Pancreas (tissue), 10 donors: ENCODE measurements at regions not wholly inside any gene's neighbourhood (a gene's known extent, or its start where the extent isn't known, plus 50 kb on each side); places are given as distances from the start of the nearest gene placed in this dataset.

ENCODE experiments used
- ATAC-seq, 4 donors: fragments of 200-7000 bp; cut with Tn5 transposase; one replicate each; pipeline versions ENCODE4 v1.8.0 to v1.9.1; 2020; ENCODE audit warnings: mild to moderate bottlenecking in 4 of 4, moderate library complexity in 4 of 4
- DNase-seq, 6 donors: peaks; one replicate each; pipeline ENCODE4 v3.0.0-alpha.2; 2020
- FAIRE-seq: peaks from 2 replicates; lab custom pipeline; 2012; peaks lifted over from hg19 to GRCh38; lab: Jason Lieb, UNC
- H3K27ac ChIP-seq, 4 donors: fragments of 200-600 bp; sonication (generic); 1 replicate in 3 of 4; 2 replicates in 1 of 4; pipeline versions ENCODE4 v1.5.0 to v1.8.0; 2020
- H3K27me3 ChIP-seq, 4 donors: fragments of 200-600 bp; one replicate each; pipeline ENCODE4 v1.8.0; 2021
- H3K36me3 ChIP-seq, 3 donors: fragments of 200-600 bp; sonication (generic) in 1 of 3; one replicate each; pipeline versions ENCODE4 v1.5.0 to v1.8.0; 2020 to 2021
- H3K4me1 ChIP-seq, 3 donors: fragments of 200-600 bp; one replicate each; pipeline ENCODE4 v1.8.0; 2021
- H3K4me3 ChIP-seq, 4 donors: fragments of 200-600 bp; sonication (generic) in 2 of 4; one replicate each; pipeline versions ENCODE4 v1.5.0 to v1.8.0; 2020 to 2021
- H3K9me3 ChIP-seq, 4 donors: fragments of 200-600 bp; one replicate each; pipeline ENCODE4 v1.8.0; 2021
- CTCF ChIP-seq, 4 donors: fragments of 200-600 bp; sonication (generic) in 3 of 4; IDR thresholded peaks; one replicate each; pipeline versions ENCODE4 v1.5.0 to v1.8.0; 2021; ENCODE audit warnings: antibody characterized with exemption in 4 of 4
- WGBS, 2 donors: extraction: QIAGEN DNeasy Blood & Tissue Kit; methylation state at CpG; one replicate each; pipeline ENCODE4 v1.1.7; 2013; 5-methylcytosine and 5-hydroxymethylcytosine counted together
- intact Hi-C, 3 donors: fragments of 100-400 bp; cut with DNase I; formaldehyde crosslinking; loops; one replicate each; pipeline versions ENCODE4 v1.11.1 to v1.14.2; 2022
- donor health status: healthy with polysubstance abuse.
- donor health status: DM: no; HTN: no; CAD: no; lungs with moderate emphysema.
- donor health status: DM: no; HTN: no; CAD: no.
- donor health status: control.
- donor health status: control.
- donor health status: Bipolar disorder and iron deficiency.
- donor health status: DM: yes; HTN: yes; CAD: no.
- donor health status: DM: no; HTN: no; CAD: no.
- donor health status: DM: no; HTN: no; CAD: no.
- donor health status: DM: yes; HTN: yes; CAD: no.

- FAIRE-seq (no peak), ATAC-seq (peak; percentile 26 to 57 (median 46)), DNase-seq (peak in 4 of 6 donors; percentile 33 to 57 (median 44))
- peak overlapping the region; percentile 9 to 53 (median 36) for H3K27ac ChIP-seq
- WGBS, 2 donors = 43 to 46% methylated on average over 16 of the region's 16 CpGs
- H3K4me3 ChIP-seq = no peak overlapping the region
- H3K9me3 ChIP-seq = no peaks in the 10 kb centered on the region
- H3K36me3 ChIP-seq = no peaks in the 10 kb centered on the region
- no peaks in the 10 kb centered on the region for H3K4me1 ChIP-seq
- TF ChIP-seq CTCF (IDR thresholded peaks at IDR 0.05) = no peak
- intact Hi-C loops = no loop called here
- no peaks in the 10 kb centered on the region for H3K27me3 ChIP-seq
Measured at GRCh38 chr11:116692318-116693101, 80.3 kb downstream of the BUD13 start.

GRCh38 chr11:116691771-116692177 is 81.0 kb downstream of the BUD13 start:
- H3K27me3 ChIP-seq = no peaks in the 10 kb centered on the region
- ATAC-seq (peak in 3 of 4 donors; percentile 64 to 74 (median 69)), FAIRE-seq (no peak), DNase-seq (peak in 4 of 6 donors; percentile 27 to 71 (median 50))
- no peaks in the 10 kb centered on the region for H3K36me3 ChIP-seq
- peak overlapping the region in 1 of 4 donors; percentile 36 for H3K27ac ChIP-seq
- no peaks in the 10 kb centered on the region for H3K4me1 ChIP-seq
- 18 to 21% methylated on average over 10 of the region's 10 CpGs for WGBS, 2 donors
- intact Hi-C loops = no loop called here
- no peaks in the 10 kb centered on the region for H3K9me3 ChIP-seq
- peak; percentile 46 to 72 (median 66) for TF ChIP-seq CTCF (IDR thresholded peaks at IDR 0.05)
- H3K4me3 ChIP-seq = no peak overlapping the region

GRCh38 chr11:116690611-116691010 is 82.2 kb downstream of the BUD13 start:
- ATAC-seq (no peak), DNase-seq (no peak), FAIRE-seq (no peak)
- WGBS, 2 donors = 71 to 78% methylated on average over 9 of the region's 9 CpGs
- Histone ChIP-seq H3K36me3 (no peaks in the 10 kb centered on the region), H3K9me3 (no peaks in the 10 kb centered on the region), H3K27me3 (no peaks in the 10 kb centered on the region), H3K27ac (no peak overlapping the region), H3K4me1 (no peaks in the 10 kb centered on the region), H3K4me3 (no peak overlapping the region)
- no peak for TF ChIP-seq CTCF (IDR thresholded peaks at IDR 0.05)
- intact Hi-C loops = no loop called here

- Histone ChIP-seq H3K4me1 (no peaks in the 10 kb centered on the region), H3K9me3 (no peaks in the 10 kb centered on the region), H3K27ac (no peak overlapping the region), H3K36me3 (no peaks in the 10 kb centered on the region), H3K27me3 (no peaks in the 10 kb centered on the region), H3K4me3 (no peak overlapping the region)
- intact Hi-C loops = no loop called here
- ATAC-seq (no peak), DNase-seq (peak in 1 of 6 donors; percentile 30), FAIRE-seq (no peak)
- 78 to 84% methylated on average over 12 of the region's 12 CpGs for WGBS, 2 donors
- no peak for TF ChIP-seq CTCF (IDR thresholded peaks at IDR 0.05)
Measured at GRCh38 chr11:116689413-116690127, 83.2 kb downstream of the BUD13 start.

GRCh38 chr11:116688202-116688540 is 84.6 kb downstream of the BUD13 start:
- intact Hi-C loops = no loop called here

More at GRCh38 chr11:116688202-116688540, 84.6 kb downstream of the BUD13 start:
- H3K36me3 ChIP-seq = no peaks in the 10 kb centered on the region
- FAIRE-seq (no peak), DNase-seq (no peak), ATAC-seq (no peak)
- no peak overlapping the region for H3K27ac ChIP-seq
- H3K27me3 ChIP-seq = no peaks in the 10 kb centered on the region
- no peak overlapping the region for H3K4me3 ChIP-seq
- H3K4me1 ChIP-seq = no peaks in the 10 kb centered on the region
- no peaks in the 10 kb centered on the region for H3K9me3 ChIP-seq
- no peak for TF ChIP-seq CTCF (IDR thresholded peaks at IDR 0.05)
- 59 to 62% methylated on average over 6 of the region's 6 CpGs for WGBS, 2 donors
